H1 (cell line): ENCODE measurements at regions not wholly inside any gene's neighbourhood (a gene's known extent, or its start where the extent isn't known, plus 50 kb on each side); places are given as distances from the start of the nearest gene placed in this dataset.

Source experiments
- CTCF ChIA-PET: fragments of 300-600 bp; sonication (Branson Sonifier 250); formaldehyde crosslinking; loops from one replicate; lab custom pipeline; 2021; ENCODE audit not compliant: partially characterized antibody; lab: Charles Lee
- POLR2A ChIA-PET: fragments of 300-600 bp; sonication (Branson Sonifier 250); formaldehyde crosslinking; loops from one replicate; lab custom pipeline; 2021; ENCODE audit warnings: inconsistent platforms; ENCODE audit not compliant: partially characterized antibody; lab: Charles Lee
- DNase-seq, 2 experiments: peaks; one replicate each; pipeline versions ENCODE4 v3.0.0 to v3.0.0-alpha.2; 2010 to 2022; ENCODE audit warnings: low spot score in 2 of 2, low read depth in 1 of 2, mixed read lengths in 1 of 2
- FAIRE-seq: peaks from 2 replicates; lab custom pipeline; 2011; peaks lifted over from hg19 to GRCh38; lab: Jason Lieb, UNC
- H2AFZ ChIP-seq: 2 replicates; pipeline ENCODE4 v1.8.1; 2012; ENCODE audit warnings: low read length, inconsistent platforms
- H2AK5ac ChIP-seq: 2 replicates; pipeline ENCODE4 v1.6.1; 2013; ENCODE audit warnings: low read depth, low read length
- H2BK120ac ChIP-seq: replicated peaks from 2 replicates; pipeline ENCODE3; 2013; ENCODE audit warnings: low read depth, low read length, inconsistent platforms
- H2BK12ac ChIP-seq: 2 replicates; pipeline ENCODE4 v1.6.1; 2013; ENCODE audit warnings: low read depth, low read length
- H2BK15ac ChIP-seq: 2 replicates; pipeline ENCODE4 v1.6.1; 2013; ENCODE audit warnings: low read length
- H2BK20ac ChIP-seq: 2 replicates; pipeline ENCODE4 v1.6.1; 2013; ENCODE audit warnings: low read length
- H2BK5ac ChIP-seq: 2 replicates; pipeline ENCODE4 v1.6.1; 2013; ENCODE audit warnings: low read depth, low read length
- H3K14ac ChIP-seq: 2 replicates; pipeline ENCODE4 v1.6.1; 2013; ENCODE audit warnings: inconsistent platforms; ENCODE audit not compliant: insufficient read length
- H3K18ac ChIP-seq: 2 replicates; pipeline ENCODE4 v1.6.1; 2013; ENCODE audit warnings: low read length; ENCODE audit errors: extremely low read depth
- H3K23ac ChIP-seq: 2 replicates; pipeline ENCODE4 v1.6.1; 2013; ENCODE audit warnings: inconsistent platforms; ENCODE audit not compliant: insufficient read length
- H3K23me2 ChIP-seq: 2 replicates; pipeline ENCODE4 v1.6.1; 2013; ENCODE audit warnings: low read depth, low read length
- H3K27ac ChIP-seq: 2 replicates; pipeline ENCODE4 v1.6.1; 2011; ENCODE audit warnings: low read depth, low read length, inconsistent platforms
- H3K27me3 ChIP-seq, 4 experiments: replicated peaks in 1 of 4; 1 replicate in 1 of 4; 2 replicates in 3 of 4; pipeline versions ENCODE4 v1.6.1 to v1.8.1; 2011 to 2013; ENCODE audit warnings: low read length in 3 of 4, mild to moderate bottlenecking in 3 of 4, inconsistent platforms in 2 of 4, mixed read lengths in 2 of 4, moderate library complexity in 1 of 4; ENCODE audit not compliant: control insufficient read depth in 3 of 4, insufficient read depth in 3 of 4; ENCODE audit errors: extremely low read depth in 1 of 4
- H3K36me3 ChIP-seq, 4 experiments: 2 replicates each; pipeline versions ENCODE4 v1.6.1 to v1.8.1; 2011 to 2013; ENCODE audit warnings: mild to moderate bottlenecking in 4 of 4, low read length in 3 of 4, moderate library complexity in 2 of 4, control low read depth in 1 of 4, inconsistent platforms in 1 of 4; ENCODE audit not compliant: insufficient read depth in 4 of 4, control insufficient read depth in 2 of 4
- H3K4ac ChIP-seq: replicated peaks from 2 replicates; pipeline ENCODE3; 2013; ENCODE audit warnings: low read length, low read depth, mixed read lengths, inconsistent platforms; ENCODE audit not compliant: insufficient read length
- H3K4me1 ChIP-seq, 4 experiments: replicated peaks in 1 of 4; 1 replicate in 1 of 4; 2 replicates in 3 of 4; pipeline versions ENCODE4 v1.6.1 to v1.8.1; 2011 to 2013; ENCODE audit warnings: low read length in 3 of 4, inconsistent platforms in 2 of 4, mixed read lengths in 1 of 4; ENCODE audit not compliant: insufficient read depth in 4 of 4, control insufficient read depth in 3 of 4
- H3K4me2 ChIP-seq, 2 experiments: 2 replicates each; pipeline versions ENCODE4 v1.6.1 to v1.8.1; 2011 to 2013; ENCODE audit warnings: low read depth in 2 of 2, low read length in 2 of 2, control low read depth in 1 of 2, inconsistent platforms in 1 of 2, mild to moderate bottlenecking in 1 of 2; ENCODE audit not compliant: insufficient read depth in 1 of 2
- H3K4me3 ChIP-seq, 4 experiments: fragments of 200-600, 300-600 bp in 1 of 4; sonication (generic), shearing (Covaris generic), sonication (Bioruptor Twin) in 1 of 4; 2 replicates each; pipeline versions ENCODE4 v1.5.1 to v1.8.1; 2011 to 2016; ENCODE audit warnings: low read length in 4 of 4, low read depth in 3 of 4, control low read depth in 2 of 4, inconsistent platforms in 2 of 4, mild to moderate bottlenecking in 2 of 4, mixed read lengths in 1 of 4, moderate library complexity in 1 of 4; ENCODE audit not compliant: insufficient read depth in 2 of 4; ENCODE audit errors: extremely low read depth in 1 of 4
- H3K56ac ChIP-seq: replicated peaks from 2 replicates; pipeline ENCODE3; 2013; ENCODE audit warnings: low read depth, mild to moderate bottlenecking, mixed read lengths, low read length, inconsistent platforms; ENCODE audit not compliant: insufficient read length
- H3K79me1 ChIP-seq: 2 replicates; pipeline ENCODE4 v1.6.1; 2013; ENCODE audit warnings: low read depth, low read length, control low read depth
- H3K79me2 ChIP-seq, 2 experiments: 2 replicates each; pipeline versions ENCODE4 v1.6.1 to v1.8.1; 2012 to 2013; ENCODE audit warnings: low read length in 2 of 2, mild to moderate bottlenecking in 2 of 2, inconsistent platforms in 1 of 2; ENCODE audit not compliant: insufficient read depth in 2 of 2, control insufficient read depth in 1 of 2
- H3K9ac ChIP-seq, 4 experiments: replicated peaks in 1 of 4; 1 replicate in 1 of 4; 2 replicates in 3 of 4; pipeline versions ENCODE4 v1.6.1 to v1.8.1; 2011 to 2013; ENCODE audit warnings: low read depth in 3 of 4, low read length in 3 of 4, control low read depth in 2 of 4, mild to moderate bottlenecking in 2 of 4, moderate library complexity in 2 of 4, inconsistent platforms in 1 of 4; ENCODE audit errors: extremely low read depth in 1 of 4
- H3K9me3 ChIP-seq, 2 experiments: 2 replicates each; pipeline versions ENCODE4 v1.6.1 to v1.8.1; 2012 to 2013; ENCODE audit warnings: mild to moderate bottlenecking in 2 of 2, moderate library complexity in 2 of 2, control low read depth in 1 of 2, inconsistent platforms in 1 of 2, low read depth in 1 of 2, low read length in 1 of 2, mixed read lengths in 1 of 2; ENCODE audit not compliant: insufficient read depth in 2 of 2
- H4K20me1 ChIP-seq, 2 experiments: replicated peaks in 1 of 2; 2 replicates each; pipeline versions ENCODE3 to v1.8.1; 2011 to 2013; ENCODE audit warnings: inconsistent platforms in 2 of 2, low read length in 2 of 2, mild to moderate bottlenecking in 1 of 2; ENCODE audit not compliant: insufficient read depth in 2 of 2, control insufficient read depth in 1 of 2
- H4K5ac ChIP-seq: 2 replicates; pipeline ENCODE4 v1.6.1; 2013; ENCODE audit warnings: low read length, low read depth, mixed read lengths, inconsistent platforms; ENCODE audit not compliant: insufficient read length
- H4K8ac ChIP-seq: 2 replicates; pipeline ENCODE4 v1.8.0; 2013; ENCODE audit warnings: mild to moderate bottlenecking, moderate library complexity, low read length, inconsistent platforms; ENCODE audit not compliant: insufficient read depth; ENCODE audit errors: extremely low read depth
- H4K91ac ChIP-seq: replicated peaks from 2 replicates; pipeline ENCODE3; 2013; ENCODE audit warnings: low read length, mixed read lengths, inconsistent platforms; ENCODE audit not compliant: insufficient read length
- CHD7 ChIP-seq: fragments of 300-600 bp; sonication (generic); IDR thresholded peaks from 2 replicates; pipeline ENCODE4 v1.7.1; 2012; ENCODE audit warnings: low read length, moderate library complexity, mild to moderate bottlenecking, inconsistent platforms; ENCODE audit not compliant: insufficient replicate concordance
- WGBS, 2 experiments: shearing (Covaris generic) in 1 of 2; methylation state at CpG; one replicate each; pipeline versions ENCODE4 v1.1.6 to v1.1.7; 2013 to 2015; ENCODE audit warnings: low lambda C conversion rate in 2 of 2, mixed read lengths in 2 of 2, inconsistent platforms in 1 of 2, low coverage in 1 of 2, missing lambda C conversion rate in 1 of 2; ENCODE audit not compliant: insufficient replicate concordance in 2 of 2, insufficient coverage in 1 of 2, insufficient read length in 1 of 2; ENCODE audit errors: extremely low coverage in 1 of 2, missing lambda C conversion rate in 1 of 2; 5-methylcytosine and 5-hydroxymethylcytosine counted together

- H3K23me2 ChIP-seq = peaks cover 1% of the 10 kb centered on the region; the same call in 1 of the 2 replicates
- H4K91ac ChIP-seq = no peak overlapping the region
- H4K8ac ChIP-seq = no peak overlapping the region
- no peak overlapping the region for H3K4me2 ChIP-seq
- H3K9ac ChIP-seq = no peak overlapping the region
- no peak overlapping the region for H2BK15ac ChIP-seq
- H2BK5ac ChIP-seq = no peak overlapping the region
- no peak for DNase-seq
- H3K36me3 ChIP-seq = no peaks in the 10 kb centered on the region
- no peak overlapping the region for H3K4me3 ChIP-seq
- H3K27me3 ChIP-seq = no peaks in the 10 kb centered on the region
- FAIRE-seq = no peak
- no peaks in the 10 kb centered on the region for H3K9me3 ChIP-seq
- H2BK20ac ChIP-seq = no peak overlapping the region
- POLR2A ChIA-PET = no interaction called here
- H3K56ac ChIP-seq = no peak overlapping the region
- no peak overlapping the region for H3K4ac ChIP-seq
- peaks cover 0 to 5% of the 10 kb centered on the region in 2 experiments for H4K20me1 ChIP-seq
- H4K5ac ChIP-seq = no peak overlapping the region
- H2BK120ac ChIP-seq = no peak overlapping the region
- no peak overlapping the region for H3K14ac ChIP-seq
- 89% methylated on average over 4 of the region's 4 CpGs; no CpG with 5 or more reads in 1 of the 2 experiments for WGBS, 2 experiments
- CTCF ChIA-PET = interaction anchor here (1.3 kb wide), 1 partner anchor 15 kb away, joined by 5 read pairs; no protein-coding TSS in a partner anchor
- no peak overlapping the region for H3K27ac ChIP-seq
- no peaks in the 10 kb centered on the region for H3K4me1 ChIP-seq
- no peak overlapping the region for H2BK12ac ChIP-seq
- H3K79me1 ChIP-seq = no peaks in the 10 kb centered on the region
- H3K23ac ChIP-seq = no peak overlapping the region
- no peaks in the 10 kb centered on the region for H3K79me2 ChIP-seq
- H2AK5ac ChIP-seq = no peak overlapping the region
- H3K18ac ChIP-seq = no peak overlapping the region
- H2AFZ ChIP-seq = no peak overlapping the region
- no peak for TF ChIP-seq CHD7
Measured at GRCh38 chr16:79982361-79982760, 381.8 kb upstream of the MAF start.
